ENCODE measurements at regions not wholly inside any gene's neighbourhood (a gene's known extent, or its start where the extent isn't known, plus 50 kb on each side); places are given as distances from the start of the nearest gene placed in this dataset.

GRCh38 chr2:239818086-239818485 lies 207.1 kb downstream of the NDUFA10 start:
- TF ChIP-seq CTCF (IDR thresholded peaks at IDR 0.05) (no peak), EZH2 (IDR thresholded peaks at IDR 0.05) (no peak)

Measured in neural progenitor cell (in vitro differentiated cells).